Body of pancreas (tissue), 4 donors: ENCODE measurements at regions not wholly inside any gene's neighbourhood (a gene's known extent, or its start where the extent isn't known, plus 50 kb on each side); places are given as distances from the start of the nearest gene placed in this dataset.

Source experiments
- CTCF ChIP-seq, 7 experiments: fragments of 450-650 bp in 4 of 7; fragments of 200-600 bp in 3 of 7; sonication (generic) in 3 of 7; IDR thresholded peaks; one replicate each; pipeline ENCODE4 v1.5.1; 2016 to 2019; ENCODE audit warnings: antibody characterized with exemption in 7 of 7
- POLR2A ChIP-seq, 3 donors: fragments of 450-650 bp; IDR thresholded peaks; one replicate each; pipeline ENCODE4 v1.6.1; 2016; ENCODE audit warnings: antibody characterized with exemption in 3 of 3, mild to moderate bottlenecking in 2 of 3

- TF ChIP-seq POLR2A (IDR thresholded peaks at IDR 0.05) (no peak), CTCF (IDR thresholded peaks at IDR 0.05) (no peak)
Measured at GRCh38 chr6:134817448-134817847, 132.5 kb downstream of the ALDH8A1 start.
